IPS-NIHi11 (cell line): ENCODE measurements at regions not wholly inside any gene's neighbourhood (a gene's known extent, or its start where the extent isn't known, plus 50 kb on each side); places are given as distances from the start of the nearest gene placed in this dataset.
"Not testable (repeated sequence)": the region's sequence is repeated elsewhere in the genome, so short reads cannot be mapped to it uniquely, and the experiment has no call there.

ENCODE experiments used
- DNase-seq: peaks from one replicate; pipeline ENCODE4 v3.0.0; 2012; ENCODE audit warnings: mixed read lengths, low spot score

DNA sequence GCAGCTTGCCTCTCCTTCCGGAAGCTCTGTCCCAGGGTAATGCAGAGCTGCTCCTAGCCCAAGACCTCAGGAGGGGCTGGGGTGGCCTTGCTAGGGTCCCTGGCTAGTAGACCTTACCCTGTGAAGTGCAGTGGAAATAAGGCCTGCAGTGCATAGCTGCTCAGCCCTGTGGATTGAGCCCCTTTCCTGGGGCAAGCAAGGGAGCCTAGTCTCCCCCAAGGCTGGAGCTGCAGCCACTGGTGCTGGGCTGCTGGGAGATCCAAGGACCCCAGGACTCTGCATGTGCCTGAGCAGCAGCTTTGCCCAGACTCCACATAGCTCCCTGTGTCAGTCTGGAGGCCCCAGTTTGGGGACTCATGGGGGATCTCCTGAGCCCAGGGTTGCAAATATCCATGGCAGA is 57.9 kb downstream of the FANCF start:
- DNase-seq = no peak

DNA sequence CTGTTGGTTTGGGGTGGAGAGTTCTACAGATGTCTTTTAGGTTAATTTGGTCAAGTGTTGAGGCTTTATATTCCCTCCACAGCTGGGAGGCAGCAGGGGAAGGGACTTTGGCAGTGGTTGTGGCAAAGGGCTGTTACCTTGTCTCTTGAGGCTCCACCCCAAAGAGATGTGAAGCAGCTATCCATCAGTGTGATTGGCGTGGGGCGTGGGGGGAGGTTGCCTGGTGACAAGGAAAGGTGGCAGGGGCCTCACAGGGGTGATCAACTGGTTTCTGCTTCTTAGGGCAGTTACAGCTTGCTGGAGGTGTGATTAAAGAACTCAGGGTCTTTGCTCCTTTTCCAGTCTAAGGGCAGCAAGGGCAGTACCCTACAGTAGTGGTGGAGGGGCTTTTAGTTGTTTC is 59.3 kb downstream of the FANCF start:
- DNase-seq = peak; percentile 21

- DNase-seq = no peak
Measured at GRCh38 chr11:22561283-22561682, 64.3 kb downstream of the FANCF start.

- no peak for DNase-seq
Measured at GRCh38 chr11:22559416-22559815, 66.2 kb downstream of the FANCF start.

- no peak for DNase-seq
Measured at GRCh38 chr11:22558664-22559063, 67.0 kb downstream of the FANCF start.

DNA sequence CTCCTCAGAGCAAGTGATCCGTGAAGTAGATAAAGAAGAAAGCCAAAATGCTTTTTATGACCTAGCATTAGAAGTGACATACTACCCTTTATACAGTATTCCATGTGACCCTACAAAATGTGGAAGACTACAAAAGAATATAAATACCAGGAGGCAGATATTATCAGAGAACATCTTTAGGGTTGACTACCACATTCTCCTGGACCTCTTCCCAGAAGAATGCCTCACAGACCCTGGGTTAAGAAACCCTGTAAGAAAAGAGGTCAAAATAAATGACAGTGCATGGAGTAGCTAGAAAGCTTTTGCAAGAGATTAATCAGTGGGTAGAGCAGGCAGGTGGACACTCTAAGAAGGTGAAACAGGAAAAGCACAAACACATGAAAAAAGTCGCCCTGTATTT is 69.2 kb downstream of the FANCF start:
- no peak for DNase-seq

GRCh38 chr11:22555881-22556280 is 69.7 kb downstream of the FANCF start:
- DNase-seq = no peak

GRCh38 chr11:22554221-22554620 is 71.4 kb downstream of the FANCF start:
- no peak for DNase-seq

- no peak for DNase-seq
Measured at GRCh38 chr11:22552885-22553284, 72.7 kb downstream of the FANCF start.

DNA sequence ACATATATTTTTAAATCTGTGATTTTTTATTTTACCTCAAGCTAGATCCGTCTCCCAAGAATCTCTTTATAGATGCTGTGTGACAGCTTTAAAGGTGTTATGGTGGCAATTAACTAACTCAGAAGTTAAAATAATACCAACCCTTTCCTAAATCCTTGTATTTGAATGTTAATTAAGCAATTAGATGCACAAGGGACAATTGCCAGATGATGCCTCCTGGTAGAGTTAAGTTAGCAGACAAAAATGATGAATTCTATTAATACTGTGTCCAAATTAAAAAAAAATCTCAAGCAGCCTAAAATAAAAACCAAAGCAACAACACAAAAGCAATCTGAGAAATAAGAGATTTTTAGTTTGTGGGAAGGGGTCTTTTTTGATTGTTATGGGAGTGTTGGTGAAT is 78.9 kb downstream of the FANCF start:
- no peak for DNase-seq

DNA sequence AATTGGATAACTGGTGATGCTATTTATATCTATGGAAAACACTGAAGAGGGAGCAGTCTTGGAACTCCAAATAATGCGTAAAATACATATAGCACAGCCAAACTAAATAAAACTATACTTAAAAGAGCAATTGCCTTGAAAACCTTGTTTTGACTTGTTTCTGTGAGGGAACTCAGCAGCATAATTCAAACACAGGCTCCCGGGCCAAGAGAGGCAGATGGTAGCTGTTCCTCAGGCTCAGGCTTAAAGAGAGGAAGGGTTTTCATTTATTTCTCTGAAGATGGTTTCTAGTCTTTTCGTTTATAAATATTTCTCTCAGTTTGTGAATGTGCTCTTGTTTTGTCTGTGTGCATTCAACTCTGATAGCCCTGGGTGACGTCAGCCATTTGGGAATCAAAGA is 82.4 kb downstream of the FANCF start:
- no peak for DNase-seq

DNA sequence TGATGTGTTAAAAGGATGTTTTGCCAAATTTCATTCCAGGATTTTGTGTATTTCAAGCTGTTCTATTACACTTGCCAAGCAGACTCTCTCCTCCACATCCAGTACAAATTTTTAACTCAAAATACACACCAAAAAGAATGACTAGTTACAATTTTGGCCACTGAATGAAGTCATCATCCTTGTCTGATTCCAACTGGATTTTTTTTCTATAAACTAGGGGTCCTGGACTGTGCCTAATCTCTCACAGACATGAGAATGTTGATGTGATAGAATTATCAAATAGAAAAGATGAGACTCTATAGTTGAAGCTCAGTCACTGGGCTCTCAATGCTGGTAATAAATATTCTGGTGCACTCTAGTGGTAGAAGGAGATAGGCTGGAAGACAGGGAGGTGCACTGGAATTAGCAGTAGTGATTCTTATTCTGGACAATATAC is 85.8 kb downstream of the FANCF start:
- peak; percentile 17 for DNase-seq

DNA sequence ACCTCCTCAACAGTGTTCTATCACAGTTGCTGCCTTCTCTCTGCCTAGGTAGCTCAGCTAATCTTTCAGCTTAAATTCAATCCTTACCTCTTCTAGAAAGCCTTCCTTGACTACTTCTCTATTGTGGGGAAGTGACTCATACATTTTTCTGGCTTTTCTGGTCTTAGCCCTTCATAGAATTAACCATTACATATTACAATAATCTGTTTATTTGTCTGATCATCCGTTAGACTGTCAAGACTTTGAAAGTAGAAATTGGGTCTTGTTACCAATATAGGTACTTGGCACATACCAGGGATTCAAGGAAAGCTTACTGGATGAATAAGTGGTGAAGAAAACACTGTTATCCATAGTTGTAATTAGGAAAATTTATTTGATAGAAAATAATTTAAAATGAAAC is 89.6 kb downstream of the FANCF start:
- DNase-seq = no peak

- not testable (repeated sequence) for DNase-seq
Measured at GRCh38 chr11:22528612-22529429, 96.8 kb downstream of the FANCF start.

- no peak for DNase-seq
Measured at GRCh38 chr11:22522225-22522624, 103.4 kb downstream of the FANCF start.

DNA sequence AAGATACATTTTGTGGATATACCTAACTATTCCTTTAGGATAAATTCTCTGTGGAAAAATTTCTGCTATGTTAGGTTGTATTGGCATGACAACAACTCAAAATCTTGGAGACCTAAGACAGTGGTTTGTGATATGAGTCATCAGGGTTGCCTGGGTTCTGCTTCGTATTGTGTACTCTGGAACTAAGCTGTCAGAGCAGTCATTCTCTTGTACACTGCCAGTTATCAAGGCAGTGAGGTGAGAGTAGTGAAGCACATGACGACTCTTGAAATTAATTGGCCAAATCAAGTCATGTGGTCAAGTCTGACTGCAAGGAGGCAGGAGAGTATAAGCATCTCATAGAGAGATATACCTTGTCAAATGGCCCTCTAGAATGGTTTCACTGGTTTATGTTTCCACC is 104.4 kb downstream of the FANCF start:
- no peak for DNase-seq

DNA sequence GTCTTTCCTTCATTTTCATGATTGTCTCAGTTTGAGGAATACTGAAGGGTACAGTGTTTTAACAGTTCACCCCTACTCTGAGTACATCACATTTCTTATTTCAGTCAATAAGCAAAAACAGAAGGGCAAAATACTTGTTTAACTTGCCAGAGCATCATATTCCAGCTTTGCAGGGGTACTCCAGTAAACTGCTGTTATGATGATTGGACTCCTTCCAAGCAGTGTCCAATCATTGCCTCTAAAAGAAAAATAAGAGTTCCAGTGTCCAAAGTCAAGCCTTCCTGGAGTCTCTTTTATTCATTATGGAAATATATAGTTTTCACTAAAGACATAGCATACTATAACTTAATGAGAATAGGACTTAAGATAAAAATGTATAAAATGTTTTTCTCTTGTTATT is 105.1 kb downstream of the FANCF start:
- no peak for DNase-seq

DNA sequence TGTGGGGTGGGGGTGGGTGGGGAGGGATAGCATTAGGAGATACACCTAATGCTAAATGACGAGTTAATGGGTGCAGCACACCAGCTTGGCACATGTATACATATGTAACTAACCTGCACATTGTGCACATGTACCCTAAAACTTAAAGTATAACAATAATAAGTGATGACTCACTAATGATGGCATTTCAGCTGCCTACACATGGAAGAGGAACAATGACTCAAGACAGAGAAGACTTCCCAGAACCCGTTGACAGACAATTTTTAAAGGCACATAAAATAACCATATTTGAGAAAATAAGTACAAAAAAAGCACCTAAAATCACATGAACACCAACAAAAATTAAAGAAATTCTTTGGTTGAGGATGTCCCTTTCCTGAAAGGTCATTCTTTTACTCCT is 107.3 kb downstream of the FANCF start:
- not testable (repeated sequence) for DNase-seq

GRCh38 chr11:22516111-22516510 is 109.5 kb downstream of the FANCF start:
- no peak for DNase-seq

DNA sequence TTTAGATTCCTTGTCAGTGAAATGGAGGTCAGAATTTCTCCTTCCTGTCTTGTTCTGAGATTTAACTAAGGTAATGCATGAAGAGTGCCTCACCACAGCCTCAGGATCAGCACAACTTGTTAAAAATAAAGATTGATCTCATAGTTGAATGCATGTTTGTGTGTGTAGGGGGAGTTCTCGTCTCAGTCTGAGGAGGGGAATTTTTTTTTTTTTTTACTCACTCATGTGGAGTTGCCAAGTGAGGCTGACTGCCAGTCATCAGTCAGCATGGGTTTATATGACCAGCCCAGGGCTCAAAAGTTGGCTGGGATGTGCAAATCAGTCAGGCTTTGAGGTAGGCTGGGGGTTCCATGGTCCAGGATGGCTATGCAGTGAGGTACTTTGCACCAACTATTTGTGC is 113.2 kb downstream of the FANCF start:
- DNase-seq = no peak

DNA sequence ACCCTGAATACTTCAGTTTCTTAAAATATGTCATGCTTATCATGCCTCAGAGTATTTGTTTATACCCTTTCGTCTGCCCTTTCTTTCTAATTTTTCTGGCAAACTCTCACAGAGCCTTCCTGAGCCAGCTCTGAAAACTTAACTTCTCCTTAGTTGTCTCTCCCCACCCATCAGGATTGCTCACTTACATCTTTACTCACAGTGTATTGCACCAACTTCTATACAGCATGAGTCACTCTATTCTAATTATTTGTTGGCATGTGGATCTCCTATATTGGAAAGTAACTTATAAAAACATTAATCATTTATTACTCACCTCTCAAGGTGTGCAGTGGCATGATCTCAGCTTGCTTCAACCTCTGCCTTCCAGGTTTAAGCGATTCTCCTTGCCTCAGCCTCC is 114.9 kb downstream of the FANCF start:
- DNase-seq = no peak

GRCh38 chr11:22510010-22510409 is 115.6 kb downstream of the FANCF start:
- DNase-seq = no peak

GRCh38 chr11:22508665-22509064 is 117.0 kb downstream of the FANCF start:
- no peak for DNase-seq

- DNase-seq = no peak
Measured at GRCh38 chr11:22497474-22497873, 128.1 kb downstream of the FANCF start.
